NCI-H2107 (cell line): ENCODE measurements at regions not wholly inside any gene's neighbourhood (a gene's known extent, or its start where the extent isn't known, plus 50 kb on each side); places are given as distances from the start of the nearest gene placed in this dataset.

Experiments used
- DNase-seq: peaks from one replicate; lab custom pipeline; 2025; lab: John Stamatoyannopoulos, UW

DNA sequence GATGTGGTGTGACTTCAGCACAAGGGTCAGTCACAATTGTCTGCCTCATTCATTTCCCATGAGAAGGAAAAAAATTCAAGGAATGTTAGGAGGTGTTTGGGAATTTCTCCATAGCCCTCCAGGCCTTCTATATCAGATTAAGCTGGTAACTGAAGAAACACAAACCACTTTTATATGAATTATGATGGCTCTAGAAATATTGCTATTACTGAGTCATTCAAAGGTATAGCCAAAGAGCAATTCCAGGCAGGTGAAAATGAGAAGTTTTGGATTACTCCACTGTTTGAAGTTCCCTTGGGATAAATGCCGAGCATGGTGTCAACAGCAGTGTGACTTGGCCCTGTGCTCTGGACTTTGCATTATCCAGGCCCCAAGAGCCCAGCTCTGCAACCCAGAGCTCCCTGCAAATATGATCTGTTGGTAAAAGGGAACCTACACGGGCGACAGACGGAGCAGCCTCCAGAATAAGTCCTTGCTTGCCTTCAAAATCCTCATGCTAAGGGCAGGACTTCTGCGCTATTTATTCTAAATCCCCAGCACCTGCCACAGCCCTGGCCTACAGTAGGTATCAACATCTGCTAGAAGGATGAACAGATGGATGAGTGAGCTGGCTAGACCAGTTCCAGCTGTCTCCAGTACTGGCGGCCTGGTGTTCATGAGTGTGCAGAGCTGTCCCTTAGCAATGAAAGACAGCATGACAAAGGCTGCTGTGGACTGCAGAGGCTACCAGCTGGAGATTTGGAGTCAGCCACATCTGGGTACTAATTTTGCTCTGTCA, 67.5 kb upstream of the ZBED5 start:
- no peak for DNase-seq

DNA sequence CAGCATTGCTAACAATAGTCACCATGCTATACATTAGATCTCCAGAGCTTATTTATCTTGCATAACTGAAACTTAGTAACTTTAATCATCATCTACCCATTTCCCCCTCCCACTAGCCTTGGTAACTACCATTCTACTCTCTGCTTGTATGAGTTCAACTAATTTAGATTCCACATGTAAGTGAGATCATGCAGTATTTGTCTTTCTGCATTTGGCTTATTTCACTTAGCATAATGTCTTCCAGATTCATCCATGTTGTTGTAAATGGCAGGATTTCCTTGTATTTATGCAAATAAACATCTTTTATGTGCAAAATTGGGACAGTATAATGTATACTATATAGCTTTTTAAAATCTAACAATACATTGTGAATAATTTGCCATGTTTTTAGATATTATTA, 66.0 kb upstream of the ZBED5 start:
- DNase-seq: no peak

DNA sequence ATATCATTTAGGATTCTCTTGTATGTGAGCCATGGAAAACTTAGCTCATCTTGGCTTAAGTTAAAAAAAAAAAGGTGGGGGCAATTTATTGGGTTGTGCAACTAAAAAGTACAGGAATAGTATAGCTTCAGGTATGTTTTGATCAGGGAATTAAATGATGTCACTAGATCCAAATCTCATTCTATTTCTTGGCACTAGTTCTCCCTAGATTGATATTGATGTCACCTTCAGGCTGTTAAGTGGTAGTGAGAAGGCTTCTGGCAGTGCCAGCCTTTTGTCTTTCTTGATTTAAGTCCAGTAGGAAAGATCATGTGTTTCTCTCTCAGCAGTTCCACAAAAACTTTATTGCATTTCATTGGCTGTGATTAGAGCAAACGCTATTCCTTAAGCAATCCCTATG, 65.0 kb upstream of the ZBED5 start:
- no peak for DNase-seq

DNA sequence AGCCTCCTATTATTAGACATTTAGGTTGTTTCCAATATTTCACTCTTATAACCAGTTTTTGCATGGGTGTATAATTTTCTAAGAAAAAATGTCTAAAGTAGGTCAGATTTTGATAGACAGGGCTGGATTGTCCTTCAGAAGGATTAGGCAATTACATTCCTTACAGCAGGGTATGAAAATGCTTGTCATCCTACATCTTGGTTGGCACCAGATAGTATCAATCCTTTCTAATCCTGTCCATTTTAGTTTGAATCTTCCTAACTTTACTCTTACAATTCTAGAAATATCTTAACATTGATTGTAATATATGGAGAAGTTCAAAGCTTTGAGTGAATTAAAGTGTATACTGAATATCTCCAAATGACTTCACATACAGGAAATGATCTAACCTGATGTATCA, 63.0 kb upstream of the ZBED5 start:
- no peak for DNase-seq

DNA sequence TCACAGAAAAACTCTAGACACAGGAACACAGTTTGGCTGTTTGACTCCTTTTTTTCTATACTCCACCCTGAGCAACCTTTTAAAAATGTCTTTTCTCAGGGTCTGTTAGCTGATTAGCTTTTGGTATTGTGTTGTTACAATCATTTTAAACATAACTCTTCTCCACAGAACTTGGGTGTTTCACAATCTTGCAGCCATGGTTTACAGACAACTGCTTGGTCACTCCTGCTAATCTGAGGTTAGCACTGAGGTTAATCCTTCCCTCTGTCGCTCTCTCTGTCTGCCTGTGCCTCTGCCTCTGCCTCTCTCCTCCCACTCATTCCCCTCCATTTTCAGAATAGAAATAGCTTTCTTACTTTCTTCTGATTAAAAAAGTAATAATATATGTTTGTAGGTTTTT, 62.4 kb upstream of the ZBED5 start:
- no peak for DNase-seq

DNA sequence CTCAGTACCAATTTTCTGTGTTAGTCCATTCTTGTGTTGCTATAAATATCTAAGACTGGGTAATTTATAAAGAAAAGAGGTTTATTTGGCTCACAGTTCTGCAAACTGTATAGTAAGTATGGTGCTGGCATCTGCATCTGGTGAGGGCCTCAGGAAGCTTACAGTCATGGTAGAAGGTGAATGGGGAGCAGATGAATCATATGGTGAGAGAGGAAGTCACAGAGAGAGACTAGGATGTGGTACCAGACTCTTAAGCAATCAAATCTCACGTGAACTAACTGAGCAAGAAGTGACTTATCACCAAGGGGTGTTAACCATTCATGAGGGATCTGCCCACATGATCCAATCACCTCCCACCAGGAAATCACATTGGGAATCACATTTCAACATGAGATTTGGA, 60.8 kb upstream of the ZBED5 start:
- DNase-seq: no peak

DNA sequence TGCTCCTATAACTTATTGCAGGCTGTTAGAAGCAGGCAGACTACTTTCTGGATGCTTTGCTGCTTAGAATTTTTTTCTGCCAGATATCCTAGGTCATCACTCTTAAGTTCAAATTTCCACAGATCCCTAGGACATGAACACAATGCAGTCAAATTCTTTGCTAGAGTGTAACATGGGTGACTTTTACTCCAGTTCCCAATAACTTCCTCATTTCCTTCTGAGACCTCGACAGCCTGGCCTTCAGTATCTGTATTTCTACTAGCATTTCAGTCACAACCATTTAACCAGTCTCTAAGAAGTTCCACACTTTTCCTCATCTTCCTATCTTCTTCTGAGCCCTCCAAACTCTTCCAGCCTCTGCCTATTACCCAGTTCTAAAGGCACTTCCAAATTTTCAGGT, 60.4 kb upstream of the ZBED5 start:
- no peak for DNase-seq

DNA sequence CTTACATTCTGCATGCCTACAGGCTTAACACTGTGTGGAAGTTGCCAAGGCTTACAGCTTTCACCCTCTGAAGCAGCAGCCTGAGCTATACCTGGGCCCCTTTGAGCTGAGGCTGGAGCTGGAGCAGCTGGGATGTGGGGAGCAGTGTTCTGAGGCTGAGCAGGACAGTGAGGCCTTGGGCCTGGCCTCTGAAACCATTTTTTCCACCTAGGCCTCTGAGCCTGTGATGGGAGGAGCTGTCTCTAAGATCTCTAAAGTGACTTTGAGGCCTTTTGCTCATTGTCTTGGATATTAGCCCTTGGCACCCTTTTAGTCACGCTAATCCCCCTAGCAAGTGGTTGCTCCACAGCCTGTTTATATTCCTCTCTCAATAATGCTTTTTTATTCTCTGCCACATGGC, 59.9 kb upstream of the ZBED5 start:
- DNase-seq: no peak

DNA sequence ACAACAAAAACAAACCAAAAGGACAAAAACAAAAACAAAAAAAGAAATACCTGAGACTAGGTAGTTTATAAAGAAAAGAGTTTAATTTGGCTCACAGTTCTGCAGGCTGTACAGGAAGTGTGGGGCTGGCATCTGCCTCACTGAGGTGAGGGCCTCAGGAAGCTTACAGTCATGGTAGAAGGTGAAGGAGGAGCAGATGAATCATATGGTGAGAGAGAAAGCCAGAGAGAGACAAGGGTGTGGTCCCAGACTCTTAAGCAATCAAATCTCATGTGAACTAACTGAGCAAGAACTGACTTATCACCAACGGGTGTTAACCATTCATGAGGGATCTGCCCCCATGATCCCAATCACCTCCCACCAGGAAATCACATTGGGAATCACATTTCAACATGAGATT, 58.8 kb upstream of the ZBED5 start:
- DNase-seq: no peak

DNA sequence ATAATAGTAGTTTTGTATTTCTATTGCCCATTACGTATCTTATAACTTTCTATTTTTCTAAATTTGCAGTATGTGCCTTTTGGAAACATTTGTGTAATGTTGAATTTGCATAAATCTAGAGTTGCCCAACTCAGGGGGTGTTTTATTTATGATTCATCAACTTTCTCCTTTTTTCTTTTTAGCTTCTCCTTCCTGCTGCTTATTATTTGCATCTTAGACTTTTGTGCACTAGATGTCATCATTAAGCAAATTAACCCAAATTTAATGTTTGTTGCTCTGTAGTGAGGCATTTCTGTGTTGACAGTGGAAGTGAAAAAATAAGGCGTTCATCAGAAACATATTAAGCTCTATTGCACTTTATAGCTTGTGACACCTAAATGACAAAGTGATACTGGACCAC, 56.2 kb upstream of the ZBED5 start:
- no peak for DNase-seq

DNA sequence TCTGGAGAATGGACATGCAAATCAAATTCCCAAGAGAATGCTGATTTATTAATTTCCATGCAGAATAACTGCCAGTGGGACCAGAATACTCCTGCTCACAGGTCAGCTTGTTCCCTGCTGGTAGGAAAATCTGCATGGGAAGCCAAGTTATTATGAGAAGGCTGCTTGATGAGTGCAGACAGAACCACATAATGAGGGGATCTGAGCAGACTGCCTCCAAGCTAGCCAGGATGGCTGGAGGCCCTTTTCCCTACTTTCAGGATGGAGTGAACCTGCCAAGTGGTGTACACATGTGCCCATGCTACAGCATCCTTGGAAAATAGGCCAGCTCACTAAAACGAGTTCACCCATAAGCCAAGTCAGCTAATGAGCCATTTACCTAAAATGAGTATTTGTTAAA, 55.2 kb upstream of the ZBED5 start:
- DNase-seq: no peak

DNA sequence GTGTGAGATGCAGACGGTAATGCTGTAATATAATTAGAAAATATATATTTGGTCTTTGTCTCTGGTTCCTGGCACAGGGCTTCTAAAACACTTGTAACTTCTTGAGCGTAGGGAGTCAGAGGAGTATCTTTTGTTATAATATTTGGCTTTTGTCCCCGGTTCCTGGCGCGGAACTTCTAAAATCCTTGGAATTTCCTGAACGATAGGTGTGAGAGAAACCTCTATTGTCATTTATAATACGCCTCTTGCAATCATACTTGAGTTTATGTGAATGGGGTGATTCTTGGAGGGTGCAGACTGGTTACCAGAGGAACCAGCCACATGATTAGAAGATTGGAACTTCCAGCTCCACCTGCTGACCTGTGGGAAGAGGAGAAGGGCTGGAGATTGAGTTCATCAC, 54.1 kb upstream of the ZBED5 start:
- DNase-seq: no peak

DNA sequence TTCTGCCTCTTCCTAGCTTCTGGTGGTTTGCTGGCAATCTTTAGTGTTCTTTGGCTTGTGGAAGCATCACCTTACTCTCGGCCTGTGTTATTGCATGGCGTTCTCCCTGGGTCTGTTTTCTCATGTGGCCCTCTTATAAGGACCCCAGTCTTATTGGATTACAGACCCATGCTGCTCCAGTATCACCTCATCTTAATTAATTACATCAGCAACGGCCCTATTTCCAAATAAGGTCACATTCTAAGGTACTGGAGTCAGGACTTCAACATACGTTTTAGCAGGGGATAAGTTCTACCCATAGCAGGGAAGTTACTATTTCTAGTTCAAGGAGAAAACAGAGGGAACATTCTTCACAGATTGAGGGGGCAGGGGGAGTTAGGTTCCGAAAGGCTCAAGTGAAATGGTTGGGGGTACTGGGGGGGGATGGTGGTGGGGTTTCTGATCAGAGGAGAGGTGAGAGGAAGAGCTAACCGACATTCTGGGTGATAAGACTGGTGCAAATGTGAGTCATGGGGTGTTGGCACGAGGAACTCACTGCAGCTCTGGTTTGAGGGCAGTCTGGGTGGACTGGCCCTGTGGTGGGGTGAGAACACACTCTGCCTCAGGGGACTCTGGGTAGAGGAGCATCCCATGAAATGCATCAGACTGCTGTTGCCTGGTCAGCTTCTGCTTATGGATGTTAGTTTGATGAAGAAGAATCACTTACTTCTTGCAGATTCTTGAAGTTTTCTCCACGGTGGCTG, 51.5 kb upstream of the ZBED5 start:
- no peak for DNase-seq

DNA sequence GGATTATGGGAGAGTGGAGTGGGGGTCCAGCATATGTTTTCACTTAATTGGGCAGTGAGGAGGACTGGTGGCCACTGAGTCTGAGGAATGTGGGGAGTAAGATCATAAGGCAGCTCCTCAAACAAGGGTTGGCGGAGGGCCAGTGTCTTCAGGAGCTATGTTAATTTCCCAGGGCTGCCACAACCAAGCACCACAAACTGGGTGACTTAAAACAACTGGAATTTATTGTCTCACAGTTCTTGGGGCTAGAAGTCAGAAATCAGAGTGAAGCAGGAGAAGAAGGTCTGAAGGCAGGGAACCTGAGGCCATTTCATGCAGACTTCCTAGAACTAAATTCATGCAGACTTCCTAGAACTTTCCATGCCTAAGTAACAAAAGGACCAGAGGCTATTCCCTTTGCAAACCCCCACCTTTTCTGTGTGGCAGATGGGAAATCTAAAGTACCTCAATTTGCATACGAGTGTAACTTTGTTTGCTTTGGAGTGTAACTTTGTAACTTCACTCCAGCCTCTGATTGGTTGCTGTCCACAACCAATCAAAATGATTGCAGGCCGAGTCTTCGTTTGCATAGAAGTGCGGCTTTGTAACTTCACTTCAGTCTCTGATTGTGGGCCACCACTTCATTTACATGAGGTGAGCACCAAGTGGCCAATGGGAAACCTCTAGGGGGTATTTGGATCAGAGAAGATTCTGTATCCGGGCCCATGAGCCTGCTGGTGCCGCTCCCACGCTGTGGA, 50.5 kb upstream of the ZBED5 start:
- no peak for DNase-seq
